ENCODE measurements at regions not wholly inside any gene's neighbourhood (a gene's known extent, or its start where the extent isn't known, plus 50 kb on each side); places are given as distances from the start of the nearest gene placed in this dataset.

DNA sequence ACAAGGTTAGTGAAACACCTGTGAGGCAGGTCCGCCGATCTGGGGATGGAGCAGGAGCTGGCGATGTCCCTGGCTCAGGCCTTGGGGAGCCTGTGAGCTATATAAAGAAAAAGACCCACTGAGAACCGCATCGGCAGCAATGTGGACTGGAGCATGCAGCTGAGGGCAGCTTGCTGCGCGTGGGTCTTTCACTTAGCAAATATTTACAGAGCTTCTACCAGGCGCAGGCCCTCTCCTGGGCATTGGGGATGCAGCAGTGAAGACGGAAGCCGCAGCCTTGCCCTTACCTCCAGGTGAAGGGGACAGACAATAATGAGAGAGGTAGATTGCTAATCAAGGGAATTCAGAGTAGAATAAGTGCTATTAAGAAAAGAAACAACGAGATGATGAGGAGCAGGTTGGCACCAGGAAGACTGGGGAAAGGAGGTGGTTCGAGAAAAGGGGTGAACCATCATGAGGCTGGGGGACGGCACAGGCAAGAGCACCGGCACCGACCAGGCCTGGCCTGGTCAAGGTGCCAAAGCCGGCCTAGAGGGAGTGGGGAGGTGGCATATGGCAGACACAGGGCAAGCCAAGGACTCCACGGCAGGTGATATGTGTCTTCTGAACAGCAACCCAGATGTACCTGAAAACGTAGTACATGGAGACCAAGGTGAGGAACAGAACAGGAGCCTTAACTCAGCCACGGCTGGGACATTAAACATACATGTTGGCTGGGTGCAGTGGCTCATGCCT, 60.7 kb upstream of the PAX7 start:
- H3K36me3 Mint-ChIP-seq = no peaks in the 10 kb centered on the region
- peaks cover 56% of the 10 kb centered on the region for H3K27me3 Mint-ChIP-seq (ENCODE audit: low read depth)
- H3K4me3 Mint-ChIP-seq = no peak overlapping the region
- H3K4me1 Mint-ChIP-seq = no peaks in the 10 kb centered on the region
- TF ChIP-seq, protein P1, sequence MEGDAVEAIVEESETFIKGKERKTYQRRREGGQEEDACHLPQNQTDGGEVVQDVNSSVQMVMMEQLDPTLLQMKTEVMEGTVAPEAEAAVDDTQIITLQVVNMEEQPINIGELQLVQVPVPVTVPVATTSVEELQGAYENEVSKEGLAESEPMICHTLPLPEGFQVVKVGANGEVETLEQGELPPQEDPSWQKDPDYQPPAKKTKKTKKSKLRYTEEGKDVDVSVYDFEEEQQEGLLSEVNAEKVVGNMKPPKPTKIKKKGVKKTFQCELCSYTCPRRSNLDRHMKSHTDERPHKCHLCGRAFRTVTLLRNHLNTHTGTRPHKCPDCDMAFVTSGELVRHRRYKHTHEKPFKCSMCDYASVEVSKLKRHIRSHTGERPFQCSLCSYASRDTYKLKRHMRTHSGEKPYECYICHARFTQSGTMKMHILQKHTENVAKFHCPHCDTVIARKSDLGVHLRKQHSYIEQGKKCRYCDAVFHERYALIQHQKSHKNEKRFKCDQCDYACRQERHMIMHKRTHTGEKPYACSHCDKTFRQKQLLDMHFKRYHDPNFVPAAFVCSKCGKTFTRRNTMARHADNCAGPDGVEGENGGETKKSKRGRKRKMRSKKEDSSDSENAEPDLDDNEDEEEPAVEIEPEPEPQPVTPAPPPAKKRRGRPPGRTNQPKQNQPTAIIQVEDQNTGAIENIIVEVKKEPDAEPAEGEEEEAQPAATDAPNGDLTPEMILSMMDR (IDR thresholded peaks at IDR 0.05; ENCODE audit: unreplicated experiment) = no peak
- H3K9me3 Mint-ChIP-seq = peaks cover 4% of the 10 kb centered on the region
- DNase-seq (ENCODE audit: low spot score in 2 of 2, unreplicated experiment in 2 of 2) = no peak
- no peak overlapping the region for H3K27ac Mint-ChIP-seq

DNA sequence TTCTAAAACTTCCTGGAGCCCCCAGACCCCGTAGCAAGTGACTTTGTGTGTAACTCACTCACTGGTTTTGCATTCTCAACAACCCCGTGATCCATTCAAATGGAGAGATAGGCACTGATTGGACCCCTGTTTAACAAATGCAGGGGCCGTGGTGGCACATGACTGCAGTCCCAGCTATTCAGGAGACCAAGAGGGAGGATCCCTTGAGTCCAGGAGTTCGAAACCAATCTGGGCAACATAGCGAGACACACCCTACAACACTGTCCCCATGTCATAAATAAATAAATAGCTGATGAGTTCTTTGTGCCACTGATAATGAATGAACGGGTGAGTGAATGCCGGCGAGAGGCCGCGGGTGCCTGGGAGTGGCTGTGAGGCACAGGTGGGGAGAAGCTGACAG, 59.4 kb upstream of the PAX7 start:
- peaks cover 4% of the 10 kb centered on the region for H3K9me3 Mint-ChIP-seq
- H3K4me3 Mint-ChIP-seq = no peak overlapping the region
- DNase-seq (ENCODE audit: low spot score in 2 of 2, unreplicated experiment in 2 of 2) = no peak
- peaks cover 47% of the 10 kb centered on the region for H3K27me3 Mint-ChIP-seq (ENCODE audit: low read depth)
- TF ChIP-seq, protein P1 (IDR thresholded peaks at IDR 0.05; ENCODE audit: unreplicated experiment) = no peak
- H3K36me3 Mint-ChIP-seq = no peaks in the 10 kb centered on the region
- H3K27ac Mint-ChIP-seq = no peak overlapping the region
- H3K4me1 Mint-ChIP-seq = no peaks in the 10 kb centered on the region

DNA sequence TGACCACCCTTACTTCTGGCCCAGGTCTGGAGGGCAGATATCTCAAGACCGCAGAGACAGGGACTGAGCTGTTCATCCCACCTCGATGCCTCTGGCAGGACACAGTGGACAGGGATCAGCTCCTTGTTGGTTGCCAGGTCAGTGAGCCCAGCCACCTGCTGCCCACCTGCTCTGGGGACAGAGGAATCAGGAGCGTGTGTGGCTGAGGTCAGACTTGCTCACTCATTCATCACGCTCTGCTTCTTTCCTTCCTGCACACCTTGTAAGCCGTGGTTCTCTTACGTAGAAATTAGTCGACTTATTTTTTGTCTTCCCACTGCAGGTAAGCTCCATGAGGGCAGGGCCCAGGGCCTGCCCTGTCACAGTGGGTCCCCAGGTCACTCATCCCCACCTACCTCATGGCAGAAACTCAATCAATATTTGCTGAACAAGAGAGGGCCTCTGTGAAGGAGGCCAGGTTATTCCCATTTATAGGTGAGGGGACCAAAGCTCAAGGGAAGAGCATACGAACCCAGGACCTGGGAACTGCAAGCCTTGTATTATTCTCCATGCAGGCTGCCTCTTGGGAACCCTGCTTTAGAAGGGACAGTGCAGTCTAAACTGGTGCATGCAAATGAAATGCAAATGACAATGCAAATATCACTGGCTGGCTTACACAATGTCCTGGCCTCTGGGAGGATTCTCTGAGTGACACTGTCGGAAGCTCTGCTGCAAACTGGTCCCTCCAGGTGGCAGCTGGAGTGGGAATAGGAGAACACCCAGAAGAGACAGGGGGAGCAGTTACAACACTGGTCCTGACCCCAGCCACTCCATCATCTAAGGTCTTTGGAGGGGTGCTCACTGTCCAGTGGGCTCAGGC, 58.4 kb upstream of the PAX7 start:
- Mint-ChIP-seq H3K4me3 (no peak overlapping the region), H3K27ac (no peak overlapping the region)

DNA sequence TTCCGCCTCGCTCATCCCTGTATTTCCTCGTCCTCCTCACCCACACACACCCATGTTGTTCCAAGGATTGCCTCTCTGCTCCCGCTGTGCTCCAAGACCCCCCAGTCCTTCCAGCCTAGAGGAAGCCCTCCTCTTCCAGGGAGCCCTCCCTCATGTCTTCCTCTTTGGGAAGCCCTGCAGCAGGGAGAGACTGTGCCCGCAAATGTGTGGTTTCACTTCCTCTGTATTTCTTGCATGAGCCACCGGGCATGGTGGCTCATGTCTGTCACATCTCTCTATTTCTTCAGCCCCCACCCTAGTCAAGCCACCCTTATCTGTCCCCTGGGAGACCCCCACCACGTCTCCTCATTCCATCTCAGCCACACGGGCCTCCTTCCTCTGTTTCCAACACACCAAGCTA, 57.5 kb upstream of the PAX7 start:
- Mint-ChIP-seq H3K4me1 (no peaks in the 10 kb centered on the region), H3K27ac (no peak overlapping the region), H3K4me3 (no peak overlapping the region), H3K9me3 (no peaks in the 10 kb centered on the region), H3K27me3 (ENCODE audit: low read depth) (peaks cover 37% of the 10 kb centered on the region), H3K36me3 (no peaks in the 10 kb centered on the region)
- no peak for DNase-seq (ENCODE audit: low spot score in 2 of 2, unreplicated experiment in 2 of 2)
- TF ChIP-seq, protein P1 (IDR thresholded peaks at IDR 0.05; ENCODE audit: unreplicated experiment) = no peak

More for the DNA sequence above, 58.4 kb upstream of the PAX7 start:
- peaks cover 4% of the 10 kb centered on the region for H3K9me3 Mint-ChIP-seq
- H3K36me3 Mint-ChIP-seq = no peaks in the 10 kb centered on the region
- H3K4me1 Mint-ChIP-seq = no peaks in the 10 kb centered on the region
- peaks cover 43% of the 10 kb centered on the region for H3K27me3 Mint-ChIP-seq (ENCODE audit: low read depth)
- no peak for DNase-seq (ENCODE audit: low spot score in 2 of 2, unreplicated experiment in 2 of 2)
- TF ChIP-seq, protein P1 (IDR thresholded peaks at IDR 0.05; ENCODE audit: unreplicated experiment) = no peak

DNA sequence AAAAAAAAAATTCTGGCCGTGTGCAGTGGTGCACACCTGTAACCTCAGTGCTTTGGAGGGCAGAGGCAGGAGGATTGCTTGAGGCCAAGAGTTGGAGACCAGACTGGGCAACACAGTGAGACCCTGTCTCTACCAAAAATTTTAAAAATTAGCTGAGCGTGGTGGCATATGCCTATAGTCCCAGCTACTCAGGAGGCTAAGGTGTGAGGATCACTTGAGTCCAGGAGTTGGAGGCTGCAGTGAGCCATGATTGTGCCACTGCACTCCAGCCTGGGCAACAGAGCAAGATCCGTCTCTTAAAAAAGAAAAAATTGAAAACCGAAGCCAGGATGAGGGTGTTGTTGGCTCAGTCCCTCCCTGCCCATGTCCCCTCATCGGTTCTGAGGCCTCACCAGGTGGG, 55.9 kb upstream of the PAX7 start:
- Mint-ChIP-seq H3K36me3 (no peaks in the 10 kb centered on the region), H3K4me3 (no peak overlapping the region), H3K4me1 (no peaks in the 10 kb centered on the region), H3K9me3 (no peaks in the 10 kb centered on the region), H3K27ac (no peak overlapping the region), H3K27me3 (ENCODE audit: low read depth) (peaks cover 35% of the 10 kb centered on the region)
- no peak for DNase-seq (ENCODE audit: low spot score in 2 of 2, unreplicated experiment in 2 of 2)
- TF ChIP-seq, protein P1 (IDR thresholded peaks at IDR 0.05; ENCODE audit: unreplicated experiment) = no peak

Measured in mesothelial cell of epicardium (in vitro differentiated cells).